GM18508 (cell line): ENCODE measurements at regions not wholly inside any gene's neighbourhood (a gene's known extent, or its start where the extent isn't known, plus 50 kb on each side); places are given as distances from the start of the nearest gene placed in this dataset.
"Not testable (repeated sequence)": the region's sequence is repeated elsewhere in the genome, so short reads cannot be mapped to it uniquely, and the experiment has no call there.

Experiments
- ATAC-seq: cut with Tn5 transposase; IDR thresholded peaks from one replicate; pipeline ENCODE4 v1.9.1; 2021; ENCODE audit warnings: moderate number of reproducible peaks; ENCODE audit not compliant: insufficient read depth, unreplicated experiment

DNA sequence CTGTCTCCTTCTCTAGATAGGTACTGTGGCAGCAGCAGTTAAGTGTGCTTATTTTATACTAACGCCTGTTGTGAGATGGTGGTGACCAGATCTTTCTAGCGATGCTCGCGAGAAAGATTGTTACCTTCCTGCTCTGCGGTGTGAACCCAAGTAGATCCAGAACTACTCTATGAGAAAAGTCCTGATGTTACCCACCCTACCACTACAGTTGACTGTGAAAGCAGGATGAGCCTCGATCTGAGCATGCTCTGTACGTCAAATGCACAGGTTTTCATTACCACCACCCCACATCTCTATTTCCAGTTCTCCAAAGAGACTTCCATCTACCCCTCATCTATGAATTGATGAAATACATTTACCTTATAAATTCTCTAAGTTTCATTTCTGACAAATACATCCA lies 64.6 kb upstream of the KCTD7 start:
- no peak for ATAC-seq

DNA sequence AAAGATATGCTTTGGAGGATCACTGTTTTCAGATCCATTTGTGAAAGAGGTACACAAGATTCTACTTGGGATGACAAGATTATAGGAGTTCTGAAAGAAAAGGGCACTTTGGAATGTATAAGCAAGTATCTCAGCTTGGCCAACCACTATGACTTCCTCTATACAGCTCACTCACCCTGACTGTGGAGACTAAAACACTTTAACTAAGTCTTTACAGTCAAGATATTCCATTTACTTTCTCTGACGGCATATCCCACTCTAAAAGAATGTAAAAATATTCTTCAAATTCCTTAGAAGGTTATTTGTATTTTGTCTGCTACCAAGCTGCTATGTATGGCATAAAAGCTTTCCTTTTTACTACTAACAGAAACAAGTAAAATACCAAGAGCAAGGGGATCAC lies 58.5 kb upstream of the KCTD7 start:
- not testable (repeated sequence) for ATAC-seq

DNA sequence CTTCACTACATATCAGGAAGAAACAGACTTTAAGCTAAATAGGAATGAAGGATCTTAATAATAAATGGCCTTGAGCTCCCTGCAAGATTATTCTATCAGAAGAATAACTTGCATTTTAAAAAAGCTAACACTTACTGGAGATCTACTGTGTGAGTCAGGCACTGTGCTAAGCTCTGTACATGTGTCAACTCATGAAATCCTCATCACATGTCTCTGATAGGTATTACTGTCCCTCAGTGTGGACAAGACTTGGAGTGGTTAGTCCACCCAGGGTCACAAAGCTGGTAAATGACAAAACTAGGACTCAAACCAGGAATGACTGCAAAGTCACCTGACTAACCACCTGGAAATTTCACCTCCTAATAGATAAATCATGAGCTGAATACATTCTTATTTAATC lies 57.1 kb upstream of the KCTD7 start:
- ATAC-seq, result no peak

DNA sequence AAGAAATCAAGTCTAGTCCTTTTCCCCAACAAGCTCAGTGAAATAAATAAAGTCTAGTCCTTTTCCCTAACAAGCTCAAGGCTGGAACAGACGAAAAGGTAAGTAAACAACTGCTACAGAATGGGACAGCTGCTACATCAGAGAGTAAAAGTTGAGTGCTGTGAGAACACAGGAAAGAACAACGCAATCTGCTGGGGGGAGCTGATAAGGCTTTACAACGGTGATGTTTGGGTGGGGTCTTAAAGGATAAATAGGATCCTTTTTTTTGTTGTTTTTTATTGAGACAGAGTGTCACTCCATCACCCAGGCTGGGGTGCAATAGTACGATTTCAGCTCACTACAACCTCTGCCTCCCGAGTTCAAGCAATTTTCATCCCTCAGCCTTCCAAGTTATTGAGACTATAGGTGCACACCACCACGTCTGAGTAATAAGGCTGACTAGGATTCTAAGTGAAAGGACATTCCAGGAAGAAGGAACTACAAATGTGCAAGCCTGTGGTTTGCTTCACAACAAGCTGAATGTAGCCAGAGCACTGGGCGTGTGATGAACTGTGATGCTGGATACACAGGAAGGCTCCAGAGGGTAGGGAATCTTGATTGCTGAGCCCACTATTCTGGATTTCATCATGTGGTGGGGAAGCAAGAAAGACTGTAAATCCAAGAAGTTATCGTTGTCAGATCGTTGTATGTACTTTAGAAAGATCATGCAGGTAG lies 54.7 kb upstream of the KCTD7 start:
- not testable (repeated sequence) for ATAC-seq

DNA sequence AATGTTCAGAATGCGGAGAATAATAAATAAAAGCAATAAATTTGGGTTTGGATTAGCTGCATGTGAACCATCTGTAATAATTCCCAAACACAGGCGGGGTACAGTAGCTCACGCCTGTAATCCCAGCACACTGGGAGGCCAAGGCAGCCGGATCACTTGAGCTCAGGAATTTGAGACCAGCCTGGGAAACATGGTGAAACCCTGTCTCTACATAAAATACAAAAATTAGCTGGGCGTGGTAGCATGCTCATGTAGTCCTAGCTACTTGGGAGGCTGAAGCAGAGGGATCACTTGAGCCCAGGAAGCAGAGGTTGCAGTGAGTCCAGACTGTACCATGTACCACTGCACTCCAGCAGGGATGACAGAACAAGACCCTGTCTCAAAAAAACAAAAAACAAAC lies 53.9 kb upstream of the KCTD7 start:
- ATAC-seq, result not testable (repeated sequence)

DNA sequence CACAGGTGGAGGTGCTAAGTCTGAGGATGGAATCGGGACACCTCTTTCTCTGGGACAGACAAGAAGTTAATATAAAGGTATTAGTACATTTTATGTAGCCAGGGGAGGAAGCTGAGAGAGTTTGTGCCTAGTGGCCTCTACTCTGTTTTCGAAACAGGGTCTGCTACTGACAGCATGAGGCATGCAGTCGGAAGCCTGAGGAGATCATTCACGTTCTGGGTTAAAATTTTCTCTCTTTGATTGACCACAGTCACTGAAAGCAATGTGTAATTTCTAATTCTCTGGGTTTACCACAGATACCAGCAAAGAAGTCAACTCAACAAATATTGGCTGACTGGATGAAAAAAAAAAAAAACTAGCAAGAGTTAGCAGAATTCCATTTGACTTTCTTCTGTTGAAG lies 53.3 kb upstream of the KCTD7 start:
- no peak for ATAC-seq

DNA sequence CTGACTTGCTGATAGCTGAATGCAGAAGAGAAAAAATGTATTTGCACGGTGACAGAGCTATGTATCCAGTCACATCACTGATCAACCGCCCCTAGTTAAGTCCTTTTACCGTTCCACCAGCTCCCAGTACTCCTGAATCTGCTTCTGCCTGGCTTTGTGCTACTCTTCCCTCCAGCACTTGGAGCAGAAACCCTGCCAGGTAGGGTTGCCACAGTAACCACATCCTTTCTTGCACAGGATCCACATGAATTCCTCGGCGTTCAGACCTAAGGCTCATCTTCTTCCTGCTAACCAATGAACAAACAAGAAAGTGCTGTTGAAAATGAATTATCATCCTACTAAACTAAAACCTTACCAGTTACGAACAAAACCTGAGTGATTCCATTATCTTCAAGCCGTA lies 52.0 kb upstream of the KCTD7 start:
- no peak for ATAC-seq
